ENCODE measurements at regions not wholly inside any gene's neighbourhood (a gene's known extent, or its start where the extent isn't known, plus 50 kb on each side); places are given as distances from the start of the nearest gene placed in this dataset.

DNA sequence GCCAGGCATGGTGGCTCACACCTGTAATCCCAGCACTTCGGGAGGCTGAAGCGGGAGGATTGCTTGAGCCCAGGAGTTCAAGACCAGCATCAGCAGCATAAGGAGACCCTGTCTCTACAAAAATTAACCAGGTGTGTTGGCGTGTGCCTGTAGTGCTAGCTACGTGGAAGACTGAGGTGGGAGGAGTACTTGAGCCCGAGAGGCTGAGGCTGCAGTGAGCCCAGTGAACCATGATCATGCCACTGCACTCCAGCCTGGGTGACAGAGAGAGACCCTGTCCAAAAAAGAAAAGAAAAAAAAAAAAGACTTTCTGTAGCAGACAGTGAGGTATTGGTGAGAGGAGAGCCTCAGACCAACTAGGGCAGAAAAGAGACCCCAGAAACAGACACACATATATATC is 263.8 kb downstream of the XXYLT1 start:
- peaks cover 41% of the 10 kb centered on the region for H3K4me1 ChIP-seq (replicated peaks; ENCODE audit: insufficient read depth)
- no peak overlapping the region for H3K27ac ChIP-seq
- H3K4me3 ChIP-seq, result no peak overlapping the region
- H3K36me3 ChIP-seq (ENCODE audit: low read depth), result no peaks in the 10 kb centered on the region
- no peak for DNase-seq
- no TSS peak for BruUV-seq (replicated peaks)
- H3K27me3 ChIP-seq (ENCODE audit: insufficient read depth, low read depth), result no peaks in the 10 kb centered on the region
- H3K9me2 ChIP-seq (ENCODE audit: insufficient read depth), result no peaks in the 10 kb centered on the region
- no peaks in the 10 kb centered on the region for H3K9me3 ChIP-seq (ENCODE audit: insufficient read depth, low read depth)
- ChIA-PET CTCF (interaction anchor here (0.6 kb wide), 1 partner anchor 266 kb away, joined by 3 read pairs; no protein-coding TSS in a partner anchor), POLR2A (ENCODE audit: unreplicated experiment) (no interaction called here)
- H3K79me2 ChIP-seq (ENCODE audit: low read depth), result no peaks in the 10 kb centered on the region
- H3K4me2 ChIP-seq, result peak overlapping the region; percentile 24
- H2AFZ ChIP-seq, result no peak overlapping the region
- TF ChIP-seq, protein P1, sequence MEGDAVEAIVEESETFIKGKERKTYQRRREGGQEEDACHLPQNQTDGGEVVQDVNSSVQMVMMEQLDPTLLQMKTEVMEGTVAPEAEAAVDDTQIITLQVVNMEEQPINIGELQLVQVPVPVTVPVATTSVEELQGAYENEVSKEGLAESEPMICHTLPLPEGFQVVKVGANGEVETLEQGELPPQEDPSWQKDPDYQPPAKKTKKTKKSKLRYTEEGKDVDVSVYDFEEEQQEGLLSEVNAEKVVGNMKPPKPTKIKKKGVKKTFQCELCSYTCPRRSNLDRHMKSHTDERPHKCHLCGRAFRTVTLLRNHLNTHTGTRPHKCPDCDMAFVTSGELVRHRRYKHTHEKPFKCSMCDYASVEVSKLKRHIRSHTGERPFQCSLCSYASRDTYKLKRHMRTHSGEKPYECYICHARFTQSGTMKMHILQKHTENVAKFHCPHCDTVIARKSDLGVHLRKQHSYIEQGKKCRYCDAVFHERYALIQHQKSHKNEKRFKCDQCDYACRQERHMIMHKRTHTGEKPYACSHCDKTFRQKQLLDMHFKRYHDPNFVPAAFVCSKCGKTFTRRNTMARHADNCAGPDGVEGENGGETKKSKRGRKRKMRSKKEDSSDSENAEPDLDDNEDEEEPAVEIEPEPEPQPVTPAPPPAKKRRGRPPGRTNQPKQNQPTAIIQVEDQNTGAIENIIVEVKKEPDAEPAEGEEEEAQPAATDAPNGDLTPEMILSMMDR (conservative IDR thresholded peaks at IDR 0.05), result no peak
- intact Hi-C loops (cut with micrococcal nuclease; ENCODE audit: unreplicated experiment), result no loop called here
- H3F3A ChIP-seq (ENCODE audit: insufficient read depth, low read depth), result peaks cover 17% of the 10 kb centered on the region; the same call in 1 of the 2 replicates
- no peaks in the 10 kb centered on the region for H4K20me1 ChIP-seq (ENCODE audit: insufficient read depth)

DNA sequence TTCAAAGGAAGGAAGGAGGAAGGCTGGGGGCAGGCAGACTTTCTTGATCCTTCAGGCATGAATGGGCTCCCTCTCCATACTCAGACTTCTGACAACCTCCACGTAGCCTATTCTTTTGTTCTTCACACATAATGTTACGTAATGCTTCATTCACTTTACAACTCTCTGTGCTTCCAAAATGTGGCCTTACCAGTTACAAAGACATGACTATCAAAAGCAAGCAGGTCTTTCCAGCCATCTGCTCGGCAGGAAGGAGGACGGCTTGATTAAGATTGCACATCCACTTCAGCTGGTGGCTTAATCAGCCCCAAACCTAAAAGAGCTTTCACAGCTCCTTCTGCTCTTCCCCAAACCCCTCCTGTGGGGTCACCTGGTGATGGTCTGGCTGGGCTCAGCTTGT is 263.2 kb downstream of the XXYLT1 start:
- H3K4me1 ChIP-seq (replicated peaks; ENCODE audit: insufficient read depth), result peaks cover 41% of the 10 kb centered on the region
- POLR2A ChIA-PET (ENCODE audit: unreplicated experiment), result no interaction called here
- intact Hi-C loops (cut with micrococcal nuclease; ENCODE audit: unreplicated experiment), result no loop called here
- H4K20me1 ChIP-seq (ENCODE audit: insufficient read depth), result no peaks in the 10 kb centered on the region
- peaks cover 11% of the 10 kb centered on the region; the same call in 1 of the 2 replicates for H3F3A ChIP-seq (ENCODE audit: insufficient read depth, low read depth)
- no peaks in the 10 kb centered on the region for H3K27me3 ChIP-seq (ENCODE audit: insufficient read depth, low read depth)
- H3K27ac ChIP-seq, result no peak overlapping the region
- H2AFZ ChIP-seq, result no peak overlapping the region
- CTCF ChIA-PET, result interaction anchor here (0.6 to 0.7 kb wide), 4 partner anchors 41 to 265 kb away, joined by 3 to 5 read pairs (median 3); no protein-coding TSS in a partner anchor
- no peak overlapping the region for H3K4me3 ChIP-seq
- DNase-seq, result peak; percentile 30 to 92
- no peaks in the 10 kb centered on the region for H3K9me2 ChIP-seq (ENCODE audit: insufficient read depth)
- H3K4me2 ChIP-seq, result peak overlapping the region; percentile 24
- H3K9me3 ChIP-seq (ENCODE audit: insufficient read depth, low read depth), result no peaks in the 10 kb centered on the region
- no peaks in the 10 kb centered on the region for H3K36me3 ChIP-seq (ENCODE audit: low read depth)
- TF ChIP-seq EZH2 (IDR thresholded peaks at IDR 0.05; ENCODE audit: low read depth), result no peak
- TF ChIP-seq, protein P1 (conservative IDR thresholded peaks at IDR 0.05), result no peak
- no TSS peak for BruUV-seq (replicated peaks)
- no peaks in the 10 kb centered on the region for H3K79me2 ChIP-seq (ENCODE audit: low read depth)

DNA sequence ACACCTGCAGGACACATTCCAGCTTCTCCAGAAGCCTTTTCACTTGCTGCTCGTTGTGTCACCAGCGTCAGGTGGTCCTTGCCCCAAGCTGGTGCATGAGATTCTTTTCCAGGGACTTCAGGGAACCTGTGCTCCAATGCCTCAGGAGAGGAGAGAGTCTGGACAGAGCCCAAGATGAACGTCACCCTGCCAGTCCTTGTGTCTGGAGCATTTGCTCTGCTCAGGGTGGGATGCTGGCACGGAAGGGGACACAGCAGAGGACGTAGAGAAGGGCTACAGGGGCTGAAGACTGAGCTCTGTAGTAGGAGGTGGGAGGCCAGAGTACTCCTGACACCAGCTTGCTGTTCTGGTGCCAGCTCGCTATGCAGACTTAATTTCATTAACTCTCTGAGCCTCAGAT is 262.1 kb downstream of the XXYLT1 start:
- H4K20me1 ChIP-seq (ENCODE audit: insufficient read depth), result no peaks in the 10 kb centered on the region
- no peak overlapping the region for H3K4me2 ChIP-seq
- H3K4me3 ChIP-seq, result no peak overlapping the region
- TF ChIP-seq, protein P1 (conservative IDR thresholded peaks at IDR 0.05), result no peak
- no peak for TF ChIP-seq EZH2 (IDR thresholded peaks at IDR 0.05; ENCODE audit: low read depth)
- intact Hi-C loops (cut with micrococcal nuclease; ENCODE audit: unreplicated experiment), result no loop called here
- no peaks in the 10 kb centered on the region for H3K36me3 ChIP-seq (ENCODE audit: low read depth)
- H2AFZ ChIP-seq, result no peak overlapping the region
- no TSS peak for BruUV-seq (replicated peaks)
- ChIA-PET POLR2A (ENCODE audit: unreplicated experiment) (interaction anchor here (0.5 kb wide), 1 partner anchor 878 kb away, joined by 42 read pairs; no protein-coding TSS in a partner anchor), CTCF (interaction anchor here (1.1 kb wide), 1 partner anchor 20 kb away, joined by 3 read pairs; no protein-coding TSS in a partner anchor)
- no peaks in the 10 kb centered on the region for H3K9me2 ChIP-seq (ENCODE audit: insufficient read depth)
- H3F3A ChIP-seq (ENCODE audit: insufficient read depth, low read depth), result peaks cover 10% of the 10 kb centered on the region; the same call in 1 of the 2 replicates
- H3K27me3 ChIP-seq (ENCODE audit: insufficient read depth, low read depth), result no peaks in the 10 kb centered on the region
- no peaks in the 10 kb centered on the region for H3K79me2 ChIP-seq (ENCODE audit: low read depth)
- H3K27ac ChIP-seq, result no peak overlapping the region
- peaks cover 35% of the 10 kb centered on the region for H3K4me1 ChIP-seq (replicated peaks; ENCODE audit: insufficient read depth)
- no peak for DNase-seq
- no peaks in the 10 kb centered on the region for H3K9me3 ChIP-seq (ENCODE audit: insufficient read depth, low read depth)
